AG09309 (cell line): ENCODE measurements at regions not wholly inside any gene's neighbourhood (a gene's known extent, or its start where the extent isn't known, plus 50 kb on each side); places are given as distances from the start of the nearest gene placed in this dataset.

ENCODE experiments used
- DNase-seq: peaks from one replicate; pipeline ENCODE4 v3.0.0-alpha.2; 2010; ENCODE audit warnings: low read depth
- H3K4me3 ChIP-seq: 2 replicates; pipeline ENCODE4 v1.5.1; 2011; ENCODE audit warnings: mild to moderate bottlenecking, low read depth, low read length, moderate library complexity; ENCODE audit not compliant: control insufficient read depth
- TF ChIP-seq, protein P1 (sequence below): IDR thresholded peaks from 2 replicates; pipeline ENCODE4 v1.5.1; 2011; ENCODE audit warnings: mild to moderate bottlenecking, low read depth, low read length, inconsistent platforms; ENCODE audit not compliant: insufficient read depth, control insufficient read depth; ENCODE audit errors: missing control alignments

DNA sequence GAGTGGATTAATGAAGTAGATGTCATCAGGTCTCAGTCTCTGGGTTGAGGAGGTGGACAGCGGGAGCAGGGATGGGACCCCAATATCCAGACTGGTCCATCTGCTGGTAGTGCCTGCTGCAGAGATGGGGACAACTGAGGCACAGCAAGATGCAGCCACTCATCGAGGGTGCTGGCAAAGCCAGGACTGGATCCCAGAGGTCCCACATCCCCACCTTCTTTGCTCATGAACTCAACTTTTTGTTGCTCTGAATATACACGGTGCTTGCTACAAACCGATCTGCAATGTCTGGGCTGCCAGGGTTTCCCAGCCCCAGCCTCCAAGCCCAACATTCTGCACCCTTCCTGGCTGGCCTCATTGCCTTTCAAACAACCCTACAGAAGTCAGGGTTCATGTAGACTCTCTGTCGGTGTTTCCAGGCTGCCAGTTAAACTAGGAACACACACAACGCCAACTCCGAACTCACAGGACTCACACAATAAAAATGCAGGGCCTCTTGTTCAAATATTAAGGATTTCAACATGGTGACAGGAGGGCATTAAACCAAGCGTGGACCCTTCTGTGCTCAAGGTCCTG is 168.2 kb downstream of the MN1 start:
- no peak overlapping the region for H3K4me3 ChIP-seq
- no peak for DNase-seq
- TF ChIP-seq, protein P1, sequence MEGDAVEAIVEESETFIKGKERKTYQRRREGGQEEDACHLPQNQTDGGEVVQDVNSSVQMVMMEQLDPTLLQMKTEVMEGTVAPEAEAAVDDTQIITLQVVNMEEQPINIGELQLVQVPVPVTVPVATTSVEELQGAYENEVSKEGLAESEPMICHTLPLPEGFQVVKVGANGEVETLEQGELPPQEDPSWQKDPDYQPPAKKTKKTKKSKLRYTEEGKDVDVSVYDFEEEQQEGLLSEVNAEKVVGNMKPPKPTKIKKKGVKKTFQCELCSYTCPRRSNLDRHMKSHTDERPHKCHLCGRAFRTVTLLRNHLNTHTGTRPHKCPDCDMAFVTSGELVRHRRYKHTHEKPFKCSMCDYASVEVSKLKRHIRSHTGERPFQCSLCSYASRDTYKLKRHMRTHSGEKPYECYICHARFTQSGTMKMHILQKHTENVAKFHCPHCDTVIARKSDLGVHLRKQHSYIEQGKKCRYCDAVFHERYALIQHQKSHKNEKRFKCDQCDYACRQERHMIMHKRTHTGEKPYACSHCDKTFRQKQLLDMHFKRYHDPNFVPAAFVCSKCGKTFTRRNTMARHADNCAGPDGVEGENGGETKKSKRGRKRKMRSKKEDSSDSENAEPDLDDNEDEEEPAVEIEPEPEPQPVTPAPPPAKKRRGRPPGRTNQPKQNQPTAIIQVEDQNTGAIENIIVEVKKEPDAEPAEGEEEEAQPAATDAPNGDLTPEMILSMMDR = no peak

DNA sequence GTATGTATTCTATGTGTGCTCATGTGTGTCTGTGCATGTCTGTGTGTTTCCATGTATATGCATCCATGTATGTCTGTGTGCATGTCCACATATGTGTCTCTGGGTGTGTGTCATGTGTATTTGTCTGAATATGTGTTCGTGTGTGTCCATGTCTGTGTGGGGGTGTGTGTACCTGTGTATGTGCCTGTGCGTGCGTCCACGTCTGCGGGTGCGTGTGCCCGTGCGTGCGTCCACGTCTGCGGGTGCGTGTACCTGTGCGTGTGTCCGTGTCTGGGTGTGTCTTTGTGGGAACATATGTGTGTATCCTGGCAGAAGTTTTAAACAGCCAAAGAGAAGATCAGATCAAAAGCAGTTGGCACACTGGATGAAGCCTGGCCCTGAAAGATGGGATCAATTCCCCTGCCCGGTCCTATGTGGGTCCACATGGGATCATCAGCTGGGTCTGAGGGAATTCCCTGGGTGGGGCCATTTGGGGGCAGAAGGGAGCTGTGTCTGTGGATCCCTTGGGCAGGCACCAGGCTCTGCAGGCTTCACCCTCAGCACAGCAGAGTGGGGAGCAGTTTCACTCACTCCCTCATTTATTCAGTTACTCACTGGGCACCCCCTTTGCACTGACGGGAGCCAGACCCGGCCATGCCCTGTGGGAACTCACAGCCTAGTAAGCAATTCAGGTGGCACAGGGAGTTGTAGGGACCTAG is 167.4 kb downstream of the MN1 start:
- TF ChIP-seq, protein P1 = no peak
- DNase-seq = no peak
- no peak overlapping the region for H3K4me3 ChIP-seq

DNA sequence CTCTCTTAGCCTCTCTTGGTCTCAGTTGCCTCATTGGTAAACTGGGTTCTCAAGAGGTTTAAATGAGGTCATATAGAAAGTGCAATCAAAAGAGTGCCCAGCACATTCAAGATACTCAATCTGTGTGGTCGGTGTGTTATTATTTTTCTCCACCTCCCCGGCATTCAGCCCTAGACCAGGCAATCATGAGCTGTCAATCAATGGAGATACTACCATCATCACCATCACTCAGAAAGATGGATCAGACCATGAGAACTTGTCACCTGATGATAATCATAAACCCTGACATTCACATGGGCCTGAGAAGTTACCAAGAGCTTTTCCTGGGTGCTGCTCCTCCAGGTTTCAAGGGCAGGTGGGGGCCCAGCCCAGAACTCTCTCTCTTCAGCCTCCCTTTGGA is 166.1 kb downstream of the MN1 start:
- TF ChIP-seq, protein P1 = no peak
- DNase-seq = no peak
- H3K4me3 ChIP-seq = no peak overlapping the region

DNA sequence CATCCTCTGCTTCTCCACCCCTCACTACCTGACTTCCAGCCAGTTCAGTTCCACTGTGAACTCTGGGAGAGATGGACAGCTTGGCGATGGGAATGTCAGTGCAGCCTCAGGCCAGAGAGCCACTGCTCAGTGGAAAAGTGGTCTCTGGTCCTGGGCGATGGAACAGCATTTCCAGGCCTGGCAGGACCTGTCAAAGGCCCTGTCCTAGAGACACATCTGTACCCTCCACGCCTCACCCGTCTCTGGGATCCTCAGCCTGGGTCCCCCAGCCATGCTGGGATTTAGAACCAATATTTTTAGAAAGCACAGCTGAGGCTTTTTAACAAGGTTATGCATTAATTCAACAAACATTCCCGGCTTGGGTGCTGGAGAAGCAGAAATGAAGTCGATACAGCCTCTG is 165.7 kb downstream of the MN1 start:
- DNase-seq = no peak
- no peak overlapping the region for H3K4me3 ChIP-seq
- TF ChIP-seq, protein P1 = no peak

DNA sequence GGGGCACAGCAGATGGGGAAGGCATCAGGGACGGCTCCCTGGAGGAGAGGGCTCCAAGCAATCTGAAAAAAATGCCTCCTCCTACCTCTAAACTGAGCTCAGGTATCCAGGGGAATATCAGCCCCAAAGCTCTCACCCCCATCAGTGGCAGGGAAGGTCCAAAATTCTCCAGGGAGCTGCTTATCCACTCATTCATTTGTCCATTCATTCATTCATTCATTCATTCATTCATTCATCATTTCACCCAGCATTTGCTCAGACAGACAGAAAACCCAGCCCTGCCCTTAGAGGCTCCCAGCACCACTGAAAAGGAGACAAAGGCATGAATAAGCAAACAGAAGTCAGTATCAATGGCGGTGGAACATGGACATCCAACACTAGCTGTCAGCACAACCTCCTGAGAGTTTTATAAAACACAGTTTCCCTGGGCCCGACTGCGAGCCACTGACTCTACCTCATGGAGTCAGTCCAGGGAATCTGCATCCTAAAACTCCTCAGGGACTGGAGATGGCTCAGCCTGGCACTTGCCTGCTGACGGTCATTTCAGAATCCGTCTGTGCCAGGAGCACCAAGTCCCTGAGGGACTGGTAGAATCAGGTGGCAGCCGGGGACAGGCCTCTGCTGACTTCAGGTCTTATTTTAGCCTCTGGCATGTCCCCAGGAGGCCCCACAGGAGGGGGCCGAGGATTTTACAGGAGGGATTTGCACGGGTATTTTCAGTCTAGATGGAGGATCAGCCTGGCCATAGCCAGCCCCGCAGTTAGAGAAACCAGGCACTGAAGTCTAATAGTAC is 164.6 kb downstream of the MN1 start:
- H3K4me3 ChIP-seq = no peak overlapping the region
- TF ChIP-seq, protein P1 = no peak
- no peak for DNase-seq

DNA sequence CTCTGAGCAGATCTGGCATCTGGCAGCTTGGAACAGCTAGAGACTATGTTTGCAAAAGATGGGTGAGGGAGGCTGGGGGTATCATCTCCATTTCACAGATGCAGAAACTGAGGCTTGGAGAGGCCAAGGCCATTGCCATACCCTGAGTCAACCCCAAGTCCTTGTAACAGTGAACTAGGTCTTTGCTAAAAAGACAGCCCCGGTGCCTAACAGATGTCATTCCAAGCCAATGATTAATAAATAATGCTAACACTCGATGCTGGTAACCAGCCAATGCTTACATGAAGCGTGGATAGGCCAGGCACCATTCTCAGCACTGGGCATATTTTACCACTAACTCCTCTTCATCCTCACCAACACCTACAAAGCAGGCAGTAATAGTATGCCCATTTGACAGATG is 164.0 kb downstream of the MN1 start:
- no peak for DNase-seq
- H3K4me3 ChIP-seq = no peak overlapping the region
- TF ChIP-seq, protein P1 = no peak
